HUES64 (cell line): ENCODE measurements at regions not wholly inside any gene's neighbourhood (a gene's known extent, or its start where the extent isn't known, plus 50 kb on each side); places are given as distances from the start of the nearest gene placed in this dataset.

Source experiments
- H3K27ac ChIP-seq: 2 replicates; pipeline ENCODE4 v1.7.0; 2013; ENCODE audit warnings: low read depth, low read length, inconsistent platforms
- H3K27me3 ChIP-seq: 2 replicates; pipeline ENCODE4 v1.6.1; 2013; ENCODE audit warnings: mild to moderate bottlenecking, low read length; ENCODE audit not compliant: insufficient read depth
- H3K36me3 ChIP-seq: 2 replicates; pipeline ENCODE4 v1.6.1; 2013; ENCODE audit warnings: mild to moderate bottlenecking, low read length; ENCODE audit not compliant: insufficient read depth
- H3K4me1 ChIP-seq: 2 replicates; pipeline ENCODE4 v1.6.1; 2013; ENCODE audit warnings: mild to moderate bottlenecking, low read length, moderate library complexity; ENCODE audit not compliant: insufficient read depth
- H3K4me3 ChIP-seq: 2 replicates; pipeline ENCODE4 v1.5.1; 2013; ENCODE audit warnings: mild to moderate bottlenecking, low read length, moderate library complexity
- H3K9ac ChIP-seq: 2 replicates; pipeline ENCODE4 v1.6.1; 2013; ENCODE audit warnings: mild to moderate bottlenecking, low read depth, low read length
- H3K9me3 ChIP-seq: 2 replicates; pipeline ENCODE4 v1.6.1; 2013; ENCODE audit warnings: low read depth, low read length; ENCODE audit not compliant: insufficient read depth
- whole genome bisulfite sequencing: fragments of 150-250, 120-280 bp; methylation state at CpG from one replicate; pipeline ENCODE4 v1.1.7; 2013; ENCODE audit warnings: missing lambda C conversion rate; 5-methylcytosine and 5-hydroxymethylcytosine counted together

DNA sequence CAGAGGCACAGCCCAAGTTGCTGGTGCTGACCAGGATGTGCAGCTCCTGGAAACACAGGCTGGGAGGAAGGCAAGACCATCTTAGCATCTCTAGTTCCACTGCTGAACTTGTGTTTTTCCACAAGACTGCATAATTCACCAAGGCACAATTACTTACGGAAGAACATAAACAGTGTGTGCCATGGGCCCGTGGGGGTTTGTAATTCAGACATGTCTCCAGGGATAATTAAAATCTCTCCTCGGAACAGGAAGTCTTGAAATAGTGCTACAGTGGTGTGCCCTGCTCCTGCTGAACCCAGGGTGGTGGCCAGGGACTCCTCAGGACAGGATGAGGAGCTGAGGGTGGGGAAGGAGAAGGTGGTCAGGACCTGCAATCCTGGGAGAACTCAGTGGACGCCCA is 188.2 kb downstream of the CCT6B start:
- Histone ChIP-seq H3K27me3 (no peaks in the 10 kb centered on the region), H3K4me1 (no peaks in the 10 kb centered on the region), H3K9me3 (no peaks in the 10 kb centered on the region), H3K36me3 (no peaks in the 10 kb centered on the region), H3K4me3 (no peak overlapping the region), H3K27ac (no peak overlapping the region), H3K9ac (no peak overlapping the region)
- 89% methylated on average over 4 of the region's 4 CpGs for WGBS

DNA sequence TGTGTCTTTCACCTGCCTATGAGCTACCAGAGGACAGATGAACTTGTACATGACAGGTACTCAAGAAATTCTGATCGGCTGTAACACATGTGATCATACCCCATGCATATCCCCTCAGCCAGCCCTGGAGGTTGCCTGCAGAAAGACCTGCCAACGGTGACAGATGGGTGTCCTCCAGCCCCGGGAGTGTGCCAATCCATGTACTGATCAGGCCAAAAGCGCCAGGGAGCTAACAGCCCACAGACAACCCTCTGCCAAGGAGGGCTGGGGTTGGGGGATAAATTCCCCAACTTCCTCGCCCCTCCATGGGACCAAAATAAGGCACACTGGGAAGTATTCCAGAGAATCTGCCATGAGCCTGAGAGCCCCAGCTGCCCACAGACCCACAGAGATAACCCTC is 189.4 kb downstream of the CCT6B start:
- H3K9me3 ChIP-seq: no peaks in the 10 kb centered on the region
- H3K4me1 ChIP-seq: no peaks in the 10 kb centered on the region
- H3K27ac ChIP-seq: no peak overlapping the region
- H3K4me3 ChIP-seq: no peak overlapping the region
- WGBS: 86% methylated on average over 5 of the region's 5 CpGs
- H3K27me3 ChIP-seq: no peaks in the 10 kb centered on the region
- H3K36me3 ChIP-seq: no peaks in the 10 kb centered on the region
- H3K9ac ChIP-seq: no peak overlapping the region

DNA sequence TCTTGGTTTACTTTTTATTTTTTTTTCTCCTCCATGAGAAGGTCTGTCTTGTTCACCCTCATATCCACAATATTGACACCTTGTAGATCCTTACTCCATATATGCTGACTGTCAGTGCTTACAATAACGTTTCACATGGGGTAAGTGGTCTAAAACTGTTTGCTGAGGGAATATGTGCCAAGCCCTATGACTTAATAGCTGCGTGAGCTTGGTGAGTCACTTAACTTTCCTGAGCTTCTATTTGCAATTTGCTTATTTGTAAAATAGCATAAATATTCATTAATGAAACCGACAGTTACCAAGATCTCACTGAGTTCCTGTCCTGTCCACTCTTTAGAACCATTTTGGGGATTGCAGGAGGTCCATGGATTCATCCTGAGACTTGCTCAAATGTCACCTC is 190.7 kb downstream of the CCT6B start:
- H3K9ac ChIP-seq: no peak overlapping the region
- H3K36me3 ChIP-seq: no peaks in the 10 kb centered on the region
- no peaks in the 10 kb centered on the region for H3K9me3 ChIP-seq
- WGBS: 79% methylated on average over 3 of the region's 3 CpGs
- H3K27me3 ChIP-seq: no peaks in the 10 kb centered on the region
- no peaks in the 10 kb centered on the region for H3K4me1 ChIP-seq
- no peak overlapping the region for H3K4me3 ChIP-seq
- H3K27ac ChIP-seq: no peak overlapping the region

GRCh38 chr17:34769899-34770298 is 190.5 kb downstream of the TMEM132E start:
- Histone ChIP-seq H3K9ac (no peak overlapping the region), H3K27me3 (no peaks in the 10 kb centered on the region), H3K9me3 (no peaks in the 10 kb centered on the region), H3K4me1 (no peaks in the 10 kb centered on the region), H3K27ac (no peak overlapping the region), H3K36me3 (no peaks in the 10 kb centered on the region), H3K4me3 (no peak overlapping the region)
- WGBS: 95% methylated on average over 2 of the region's 2 CpGs

DNA sequence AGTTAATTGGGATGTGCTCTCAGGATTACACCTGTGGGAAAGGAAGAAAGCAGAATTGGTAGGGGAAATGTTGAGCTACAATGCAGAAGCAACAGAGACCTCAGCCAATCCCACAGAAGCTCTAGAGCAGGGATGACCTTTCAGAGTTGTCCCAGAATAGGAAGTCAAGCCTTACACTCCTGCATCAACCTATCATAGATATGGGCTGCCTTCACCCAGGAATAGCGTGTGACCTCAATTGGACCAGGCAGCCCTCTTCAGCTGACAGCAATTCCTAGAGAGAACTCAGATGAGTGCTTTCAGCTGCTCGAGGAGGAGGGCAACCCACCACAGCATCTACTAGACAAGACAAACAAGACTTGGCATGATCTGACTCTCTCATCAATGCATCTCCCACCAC is 189.7 kb downstream of the TMEM132E start:
- no peaks in the 10 kb centered on the region for H3K27me3 ChIP-seq
- no peaks in the 10 kb centered on the region for H3K36me3 ChIP-seq
- 0 out of 2 replicates have a peak, but pooled peaks cover 6% of the 10 kb centered on the region for H3K4me1 ChIP-seq
- no peak overlapping the region for H3K9ac ChIP-seq
- WGBS: 87% methylated on average over 2 of the region's 2 CpGs
- no peak overlapping the region for H3K4me3 ChIP-seq
- H3K27ac ChIP-seq: no peak overlapping the region
- H3K9me3 ChIP-seq: no peaks in the 10 kb centered on the region

DNA sequence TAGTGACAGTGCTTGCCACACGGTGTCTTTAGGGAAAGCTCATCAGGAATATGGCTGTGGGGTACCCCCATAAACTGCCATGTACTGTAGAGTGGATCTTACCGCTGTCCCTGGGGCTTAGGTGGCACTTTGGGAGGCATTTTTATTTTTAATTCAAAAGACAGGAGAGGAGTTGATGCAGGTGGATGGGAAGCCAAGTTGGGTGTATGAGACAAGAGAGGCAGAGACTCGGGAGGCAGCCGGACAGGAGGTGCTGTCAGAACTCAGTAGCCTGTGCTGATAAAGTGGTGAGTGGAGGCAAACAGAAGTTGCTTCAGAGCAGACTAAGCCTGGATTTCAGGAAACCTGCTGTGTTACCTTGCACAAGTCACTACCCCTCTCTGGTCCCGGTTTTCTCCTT is 185.9 kb downstream of the TMEM132E start:
- Histone ChIP-seq H3K4me3 (no peak overlapping the region), H3K9me3 (no peaks in the 10 kb centered on the region), H3K36me3 (no peaks in the 10 kb centered on the region), H3K27ac (no peak overlapping the region), H3K4me1 (0 out of 2 replicates have a peak, but pooled peaks cover 6% of the 10 kb centered on the region), H3K9ac (no peak overlapping the region), H3K27me3 (no peaks in the 10 kb centered on the region)
- 91% methylated on average over 5 of the region's 5 CpGs for WGBS

DNA sequence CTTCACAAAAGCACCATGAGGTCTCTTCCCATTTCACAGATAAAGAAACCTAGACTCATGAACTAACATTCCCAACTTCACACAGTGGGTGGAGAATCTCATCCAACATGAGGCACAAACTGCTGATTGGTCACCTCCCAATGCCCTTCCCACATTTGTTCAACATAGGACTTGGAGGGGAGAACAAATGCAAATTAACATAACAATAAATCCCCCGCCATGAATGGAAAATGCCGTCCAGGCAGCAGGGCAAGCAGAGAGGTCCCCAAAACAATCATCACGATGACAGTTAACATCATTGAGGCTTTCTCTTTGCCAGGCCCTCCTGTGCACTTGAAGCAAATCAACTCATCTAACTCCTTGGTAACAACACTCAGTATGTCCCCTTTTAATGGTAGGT is 185.3 kb downstream of the TMEM132E start:
- Histone ChIP-seq H3K4me3 (no peak overlapping the region), H3K27me3 (no peaks in the 10 kb centered on the region), H3K4me1 (0 out of 2 replicates have a peak, but pooled peaks cover 6% of the 10 kb centered on the region), H3K9ac (no peak overlapping the region), H3K27ac (no peak overlapping the region), H3K36me3 (no peaks in the 10 kb centered on the region), H3K9me3 (no peaks in the 10 kb centered on the region)
- WGBS: 29% methylated on average over 3 of the region's 3 CpGs

DNA sequence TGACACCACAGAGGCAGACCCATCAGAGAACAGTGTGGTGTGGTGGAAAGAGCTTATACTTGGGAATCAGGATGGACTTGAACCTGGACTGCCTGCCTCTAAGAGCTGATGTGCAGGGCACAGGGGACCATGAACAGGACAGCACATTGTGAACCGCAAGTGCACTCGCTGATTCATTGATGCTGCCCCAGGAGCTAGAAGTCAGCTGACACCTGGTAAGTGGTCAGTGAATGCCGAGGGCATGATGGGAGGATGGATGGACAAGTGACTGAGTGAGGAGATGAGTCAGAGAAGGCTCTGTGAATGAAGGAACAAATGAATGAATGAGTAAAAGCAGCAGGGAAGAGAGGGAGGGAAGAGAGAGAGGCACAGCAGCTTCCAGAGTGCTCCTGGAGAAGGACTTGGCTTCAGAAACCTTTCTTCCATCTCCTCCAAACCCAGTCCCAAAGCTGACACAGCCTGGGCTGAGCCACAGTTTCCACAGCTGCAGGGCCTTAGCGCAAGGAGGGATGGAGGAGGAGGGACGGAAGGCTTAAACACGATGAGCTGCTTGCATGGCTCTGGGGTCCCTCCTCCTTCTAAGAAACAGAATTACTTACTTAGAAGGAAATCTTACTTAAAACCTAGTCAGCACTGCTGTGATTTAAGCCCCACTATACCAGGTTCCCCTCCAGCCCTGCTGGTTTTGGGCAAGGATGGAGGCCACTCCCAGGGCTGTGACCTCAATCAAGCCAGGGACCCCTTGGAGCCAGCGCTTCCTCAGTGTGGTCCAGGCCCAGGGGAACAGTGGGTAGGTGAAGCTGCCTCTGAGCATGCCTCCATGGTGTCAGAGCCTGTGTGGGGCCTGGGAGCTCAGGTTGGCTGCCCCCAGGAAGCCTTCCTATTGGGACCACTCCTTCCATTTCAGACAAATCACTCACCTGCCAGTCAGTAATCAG is 184.6 kb downstream of the TMEM132E start:
- Histone ChIP-seq H3K9ac (no peak overlapping the region), H3K27me3 (no peaks in the 10 kb centered on the region), H3K4me3 (no peak overlapping the region), H3K27ac (no peak overlapping the region), H3K9me3 (no peaks in the 10 kb centered on the region), H3K4me1 (0 out of 2 replicates have a peak, but pooled peaks cover 6% of the 10 kb centered on the region), H3K36me3 (no peaks in the 10 kb centered on the region)
- WGBS: 82% methylated on average over 7 of the region's 7 CpGs

- no peak overlapping the region for H3K9ac ChIP-seq
- WGBS: 98% methylated on average over 3 of the region's 3 CpGs
Measured at GRCh38 chr17:34762078-34762477, 182.7 kb downstream of the TMEM132E start.

DNA sequence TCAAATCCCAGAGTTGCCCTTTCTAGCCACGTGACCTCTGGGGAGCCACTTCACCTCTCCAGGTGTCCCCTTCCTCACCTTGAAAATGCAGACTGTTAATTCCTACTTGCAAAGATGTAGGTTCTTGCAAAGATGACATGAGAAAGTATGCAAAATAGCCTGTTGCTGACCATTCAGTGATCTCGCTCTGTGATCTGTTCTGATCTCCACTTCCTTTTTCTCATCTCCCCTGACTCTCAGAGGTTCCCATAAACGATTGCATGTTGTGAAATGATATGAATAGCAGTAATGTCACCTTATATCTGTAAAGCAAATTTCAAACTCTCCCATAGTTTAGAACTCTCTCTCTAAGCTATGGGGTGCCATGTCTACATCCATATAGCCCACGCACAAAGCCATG is 182.3 kb downstream of the TMEM132E start:
- no peaks in the 10 kb centered on the region for H3K36me3 ChIP-seq
- H3K9me3 ChIP-seq: no peaks in the 10 kb centered on the region
- no peak overlapping the region for H3K4me3 ChIP-seq
- H3K4me1 ChIP-seq: peaks cover 11% of the 10 kb centered on the region; the same call in 1 of the 2 replicates
- H3K27ac ChIP-seq: no peak overlapping the region
- 93% methylated on average over 3 of the region's 4 CpGs for WGBS
- no peak overlapping the region for H3K9ac ChIP-seq
- H3K27me3 ChIP-seq: no peaks in the 10 kb centered on the region

More at GRCh38 chr17:34762078-34762477, 182.7 kb downstream of the TMEM132E start:
- Histone ChIP-seq H3K27ac (no peak overlapping the region), H3K36me3 (no peaks in the 10 kb centered on the region), H3K27me3 (no peaks in the 10 kb centered on the region), H3K4me3 (no peak overlapping the region), H3K9me3 (no peaks in the 10 kb centered on the region), H3K4me1 (peaks cover 6% of the 10 kb centered on the region; the same call in 1 of the 2 replicates)

DNA sequence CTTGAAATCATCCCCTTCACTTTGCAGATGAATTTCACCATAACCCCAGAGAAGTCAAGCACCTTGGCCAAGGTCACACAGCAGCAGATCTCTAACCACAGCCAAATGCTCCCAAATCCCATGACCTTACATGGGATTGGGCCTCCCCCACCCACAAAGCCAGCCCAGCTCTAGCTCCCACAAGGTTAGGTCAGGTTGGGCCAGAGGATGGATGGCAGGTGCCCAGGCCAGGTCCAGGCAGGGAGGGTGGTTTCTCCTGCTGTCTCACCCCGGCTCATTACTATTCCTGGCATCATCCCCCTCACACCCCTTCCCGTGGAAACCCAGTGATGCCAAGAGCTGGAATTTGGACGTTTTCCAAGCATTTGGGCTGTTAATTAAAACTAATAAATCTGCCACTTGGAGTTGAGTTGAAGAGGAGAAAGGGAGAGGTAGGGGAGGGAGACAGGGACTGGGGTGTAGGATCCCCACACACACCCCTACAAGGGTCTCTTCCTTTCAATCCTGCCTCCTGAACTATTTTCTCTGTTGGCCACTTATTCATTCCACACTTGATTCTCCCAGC is 181.6 kb downstream of the TMEM132E start:
- no peak overlapping the region for H3K27ac ChIP-seq
- 84% methylated on average over 3 of the region's 3 CpGs for WGBS
- no peaks in the 10 kb centered on the region for H3K27me3 ChIP-seq
- H3K36me3 ChIP-seq: no peaks in the 10 kb centered on the region
- H3K9ac ChIP-seq: no peak overlapping the region
- H3K9me3 ChIP-seq: no peaks in the 10 kb centered on the region
- H3K4me3 ChIP-seq: no peak overlapping the region
- H3K4me1 ChIP-seq: peaks cover 17% of the 10 kb centered on the region
